Spleen (tissue), 11 donors: ENCODE measurements at regions not wholly inside any gene's neighbourhood (a gene's known extent, or its start where the extent isn't known, plus 50 kb on each side); places are given as distances from the start of the nearest gene placed in this dataset.

Source experiments
- DNase-seq: peaks from one replicate; pipeline ENCODE4 v3.0.0-alpha.2; 2020
- H3K27ac ChIP-seq, 8 donors: fragments of 200-600 bp; sonication (generic) in 7 of 8; 1 replicate in 4 of 8; 2 replicates in 4 of 8; pipeline versions ENCODE4 v1.5.0 to v1.8.0; 2016 to 2021; ENCODE audit warnings: inconsistent platforms in 4 of 8, mild to moderate bottlenecking in 4 of 8, moderate library complexity in 1 of 8
- H3K27me3 ChIP-seq, 7 donors: fragments of 200-600 bp; sonication (generic) in 6 of 7; replicated peaks in 1 of 7; 1 replicate in 4 of 7; 2 replicates in 3 of 7; pipeline versions ENCODE4 v1.5.0 to v1.8.0; 2016 to 2021; ENCODE audit warnings: inconsistent platforms in 3 of 7, mild to moderate bottlenecking in 1 of 7
- H3K36me3 ChIP-seq, 6 donors: fragments of 200-600 bp; sonication (generic) in 5 of 6; 1 replicate in 4 of 6; 2 replicates in 2 of 6; pipeline versions ENCODE4 v1.5.0 to v1.8.0; 2016 to 2021; ENCODE audit warnings: inconsistent platforms in 2 of 6
- H3K4me1 ChIP-seq, 6 donors: fragments of 200-600 bp; sonication (generic) in 5 of 6; 1 replicate in 3 of 6; 2 replicates in 3 of 6; pipeline versions ENCODE4 v1.5.0 to v1.8.0; 2016 to 2021; ENCODE audit warnings: inconsistent platforms in 3 of 6
- H3K4me3 ChIP-seq, 8 donors: fragments of 200-600 bp; sonication (generic) in 7 of 8; 1 replicate in 4 of 8; 2 replicates in 4 of 8; pipeline versions ENCODE4 v1.5.0 to v1.8.0; 2016 to 2021; ENCODE audit warnings: inconsistent platforms in 4 of 8, mild to moderate bottlenecking in 4 of 8, moderate library complexity in 2 of 8
- H3K9me3 ChIP-seq, 8 donors: fragments of 200-600 bp; sonication (generic) in 7 of 8; 1 replicate in 4 of 8; 2 replicates in 4 of 8; pipeline versions ENCODE4 v1.5.0 to v1.8.0; 2016 to 2021; ENCODE audit warnings: inconsistent platforms in 4 of 8
- POLR2A ChIP-seq, 3 donors: fragments of 450-650 bp; IDR thresholded peaks; one replicate each; pipeline ENCODE4 v1.5.1; 2017; ENCODE audit warnings: antibody characterized with exemption in 3 of 3, mild to moderate bottlenecking in 1 of 3
- POLR2AphosphoS5 ChIP-seq, 3 donors: sonication (generic); formaldehyde crosslinking; IDR thresholded peaks; one replicate each; pipeline ENCODE4 v1.5.1; 2017; ENCODE audit warnings: antibody characterized with exemption in 3 of 3
- WGBS, 5 donors: extraction: QIAGEN DNeasy Blood & Tissue Kit in 3 of 5; methylation state at CpG; one replicate each; pipeline versions ENCODE4 v1.1.5 to v1.1.7; 2013 to 2018; 5-methylcytosine and 5-hydroxymethylcytosine counted together
- intact Hi-C: fragments of 100-400 bp; cut with DNase I; formaldehyde crosslinking; loops from one replicate; pipeline ENCODE4 v1.15.0; 2023; ENCODE audit warnings: low total_unique reads
- TF ChIP-seq, protein P1 (sequence below), 11 experiments: fragments of 200-600 bp in 7 of 11; fragments of 450-650 bp in 4 of 11; sonication (generic) in 4 of 11; IDR thresholded peaks in 8 of 11; conservative IDR thresholded peaks in 3 of 11; 1 replicate in 7 of 11; 2 replicates in 4 of 11; pipeline versions ENCODE4 v1.4.0 to v1.8.0; 2016 to 2021; ENCODE audit warnings: antibody characterized with exemption in 11 of 11, inconsistent platforms in 4 of 11, mild to moderate bottlenecking in 1 of 11
- donor health status: healthy with polysubstance abuse.
- donor health status: DM: no; HTN: no; CAD: no; lungs with moderate emphysema.
- donor health status: DM: no; HTN: no; CAD: no.
- donor health status: Bipolar disorder and iron deficiency.
- donor health status: healthy.
- donor health status: DM: no; HTN: no; CAD: no.
- donor health status: DM: yes; HTN: yes; CAD: no.

- peaks cover 0 to 6% (median 0%) of the 10 kb centered on the region in 8 donors for H3K9me3 ChIP-seq
- H3K4me3 ChIP-seq = no peak overlapping the region
- TF ChIP-seq POLR2A (IDR thresholded peaks at IDR 0.05) = no peak
- no peak for TF ChIP-seq POLR2AphosphoS5 (IDR thresholded peaks at IDR 0.05)
- TF ChIP-seq, protein P1, sequence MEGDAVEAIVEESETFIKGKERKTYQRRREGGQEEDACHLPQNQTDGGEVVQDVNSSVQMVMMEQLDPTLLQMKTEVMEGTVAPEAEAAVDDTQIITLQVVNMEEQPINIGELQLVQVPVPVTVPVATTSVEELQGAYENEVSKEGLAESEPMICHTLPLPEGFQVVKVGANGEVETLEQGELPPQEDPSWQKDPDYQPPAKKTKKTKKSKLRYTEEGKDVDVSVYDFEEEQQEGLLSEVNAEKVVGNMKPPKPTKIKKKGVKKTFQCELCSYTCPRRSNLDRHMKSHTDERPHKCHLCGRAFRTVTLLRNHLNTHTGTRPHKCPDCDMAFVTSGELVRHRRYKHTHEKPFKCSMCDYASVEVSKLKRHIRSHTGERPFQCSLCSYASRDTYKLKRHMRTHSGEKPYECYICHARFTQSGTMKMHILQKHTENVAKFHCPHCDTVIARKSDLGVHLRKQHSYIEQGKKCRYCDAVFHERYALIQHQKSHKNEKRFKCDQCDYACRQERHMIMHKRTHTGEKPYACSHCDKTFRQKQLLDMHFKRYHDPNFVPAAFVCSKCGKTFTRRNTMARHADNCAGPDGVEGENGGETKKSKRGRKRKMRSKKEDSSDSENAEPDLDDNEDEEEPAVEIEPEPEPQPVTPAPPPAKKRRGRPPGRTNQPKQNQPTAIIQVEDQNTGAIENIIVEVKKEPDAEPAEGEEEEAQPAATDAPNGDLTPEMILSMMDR (IDR thresholded peaks at IDR 0.05 in 8 of 11, conservative IDR thresholded peaks at IDR 0.05 in 3 of 11) = no peak
- no peak for DNase-seq
- no peaks in the 10 kb centered on the region for H3K27me3 ChIP-seq
- H3K27ac ChIP-seq = no peak overlapping the region
- H3K36me3 ChIP-seq = no peaks in the 10 kb centered on the region
- 77 to 94% (median 85%) methylated on average over 2 of the region's 2 CpGs for WGBS, 5 donors
- intact Hi-C loops = no loop called here
- no peaks in the 10 kb centered on the region for H3K4me1 ChIP-seq
These were observed 807.7 kb upstream of the CDH6 start for GRCh38 chr5:30385754-30386153.

GRCh38 chr5:30384171-30384570, 809.3 kb upstream of the CDH6 start:
- no peaks in the 10 kb centered on the region for H3K36me3 ChIP-seq
- no peaks in the 10 kb centered on the region for H3K27me3 ChIP-seq
- DNase-seq = no peak
- H3K4me1 ChIP-seq = no peaks in the 10 kb centered on the region
- no peak overlapping the region for H3K4me3 ChIP-seq
- TF ChIP-seq POLR2A (IDR thresholded peaks at IDR 0.05) (no peak), POLR2AphosphoS5 (IDR thresholded peaks at IDR 0.05) (no peak)
- TF ChIP-seq, protein P1 (IDR thresholded peaks at IDR 0.05 in 8 of 11, conservative IDR thresholded peaks at IDR 0.05 in 3 of 11) = no peak
- WGBS, 5 donors = 81 to 94% (median 87%) methylated on average over 4 of the region's 4 CpGs
- H3K27ac ChIP-seq = no peak overlapping the region
- intact Hi-C loops = no loop called here
- peaks cover 0 to 6% (median 0%) of the 10 kb centered on the region in 8 donors for H3K9me3 ChIP-seq

GRCh38 chr5:30380228-30380627, 813.3 kb upstream of the CDH6 start:
- Histone ChIP-seq H3K4me1 (no peaks in the 10 kb centered on the region), H3K27me3 (no peaks in the 10 kb centered on the region), H3K27ac (no peak overlapping the region), H3K9me3 (peaks cover 0 to 4% (median 0%) of the 10 kb centered on the region in 8 donors), H3K4me3 (no peak overlapping the region), H3K36me3 (no peaks in the 10 kb centered on the region)
- intact Hi-C loops = no loop called here
- WGBS, 5 donors = 71 to 84% (median 77%) methylated on average over 4 of the region's 4 CpGs
- TF ChIP-seq POLR2AphosphoS5 (IDR thresholded peaks at IDR 0.05) (no peak), POLR2A (IDR thresholded peaks at IDR 0.05) (no peak)
- TF ChIP-seq, protein P1 (IDR thresholded peaks at IDR 0.05 in 8 of 11, conservative IDR thresholded peaks at IDR 0.05 in 3 of 11) = no peak
- DNase-seq = no peak

DNA sequence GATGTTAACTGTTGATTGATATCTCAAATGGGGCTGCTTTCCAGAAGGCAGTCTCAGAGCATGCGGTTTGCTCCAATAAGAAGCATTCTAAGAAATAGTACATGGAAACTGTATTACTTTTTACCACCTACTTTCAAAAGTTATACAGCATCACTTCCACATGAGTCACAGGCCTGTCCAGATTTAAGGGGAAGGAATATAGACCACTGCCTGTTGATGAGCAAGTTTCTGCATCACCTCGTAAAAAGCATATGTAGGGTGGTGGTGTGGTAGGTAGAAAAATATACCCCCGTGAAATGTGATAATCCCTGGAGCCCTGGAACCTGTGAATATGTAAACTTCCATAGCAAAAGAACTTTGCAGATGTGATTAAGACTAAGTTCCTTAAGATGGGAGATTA, 816.6 kb upstream of the CDH6 start:
- DNase-seq = no peak
- intact Hi-C loops = no loop called here
- WGBS, 5 donors = 72 to 87% (median 83%) methylated on average over 3 of the region's 3 CpGs
- Histone ChIP-seq H3K4me3 (no peak overlapping the region), H3K36me3 (no peaks in the 10 kb centered on the region), H3K27ac (no peak overlapping the region), H3K27me3 (no peaks in the 10 kb centered on the region), H3K9me3 (no peaks in the 10 kb centered on the region), H3K4me1 (no peaks in the 10 kb centered on the region)
- no peak for TF ChIP-seq POLR2AphosphoS5 (IDR thresholded peaks at IDR 0.05)
- TF ChIP-seq POLR2A (IDR thresholded peaks at IDR 0.05) = no peak
- TF ChIP-seq, protein P1 (IDR thresholded peaks at IDR 0.05 in 8 of 11, conservative IDR thresholded peaks at IDR 0.05 in 3 of 11) = no peak
